OCI-LY3 (cell line): ENCODE measurements at regions not wholly inside any gene's neighbourhood (a gene's known extent, or its start where the extent isn't known, plus 50 kb on each side); places are given as distances from the start of the nearest gene placed in this dataset.

Experiments
- EZH2phosphoT487 ChIP-seq: fragments of 200-600 bp; shearing (Covaris generic); IDR thresholded peaks from 2 replicates; pipeline ENCODE4 v1.6.1; 2018; ENCODE audit warnings: antibody characterized with exemption, mixed run types, low read depth
- TF ChIP-seq, protein P1 (sequence below): fragments of 200-600, 300-600 bp; sonication (generic); IDR thresholded peaks from 2 replicates; pipeline ENCODE4 v1.5.1; 2014; ENCODE audit warnings: antibody characterized with exemption, low read length, low read depth

GRCh38 chr6:9398071-9398766, 962.9 kb upstream of the SLC35B3 start:
- TF ChIP-seq, protein P1, sequence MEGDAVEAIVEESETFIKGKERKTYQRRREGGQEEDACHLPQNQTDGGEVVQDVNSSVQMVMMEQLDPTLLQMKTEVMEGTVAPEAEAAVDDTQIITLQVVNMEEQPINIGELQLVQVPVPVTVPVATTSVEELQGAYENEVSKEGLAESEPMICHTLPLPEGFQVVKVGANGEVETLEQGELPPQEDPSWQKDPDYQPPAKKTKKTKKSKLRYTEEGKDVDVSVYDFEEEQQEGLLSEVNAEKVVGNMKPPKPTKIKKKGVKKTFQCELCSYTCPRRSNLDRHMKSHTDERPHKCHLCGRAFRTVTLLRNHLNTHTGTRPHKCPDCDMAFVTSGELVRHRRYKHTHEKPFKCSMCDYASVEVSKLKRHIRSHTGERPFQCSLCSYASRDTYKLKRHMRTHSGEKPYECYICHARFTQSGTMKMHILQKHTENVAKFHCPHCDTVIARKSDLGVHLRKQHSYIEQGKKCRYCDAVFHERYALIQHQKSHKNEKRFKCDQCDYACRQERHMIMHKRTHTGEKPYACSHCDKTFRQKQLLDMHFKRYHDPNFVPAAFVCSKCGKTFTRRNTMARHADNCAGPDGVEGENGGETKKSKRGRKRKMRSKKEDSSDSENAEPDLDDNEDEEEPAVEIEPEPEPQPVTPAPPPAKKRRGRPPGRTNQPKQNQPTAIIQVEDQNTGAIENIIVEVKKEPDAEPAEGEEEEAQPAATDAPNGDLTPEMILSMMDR, result no peak
- TF ChIP-seq EZH2phosphoT487, result no peak
